Neuronal stem cell (in vitro differentiated cells): ENCODE measurements at regions not wholly inside any gene's neighbourhood (a gene's known extent, or its start where the extent isn't known, plus 50 kb on each side); places are given as distances from the start of the nearest gene placed in this dataset.

Experiments used
- DNase-seq: peaks from one replicate; pipeline ENCODE4 v3.0.0-alpha.2; 2013; ENCODE audit warnings: low spot score
- H2AFZ ChIP-seq: one replicate; pipeline ENCODE4 v1.6.1; 2013; ENCODE audit warnings: mild to moderate bottlenecking, low read length, inconsistent platforms
- H2AK5ac ChIP-seq: 2 replicates; pipeline ENCODE4 v1.6.1; 2013; ENCODE audit warnings: low read depth, mild to moderate bottlenecking, inconsistent platforms, low read length, moderate library complexity, mixed read lengths
- H2BK120ac ChIP-seq: 2 replicates; pipeline ENCODE4 v1.6.1; 2013; ENCODE audit warnings: low read depth, mild to moderate bottlenecking, inconsistent platforms, low read length, moderate library complexity, mixed read lengths
- H2BK12ac ChIP-seq: one replicate; pipeline ENCODE4 v1.6.1; 2013; ENCODE audit warnings: low read length, inconsistent platforms
- H2BK15ac ChIP-seq: 2 replicates; pipeline ENCODE4 v1.6.1; 2013; ENCODE audit warnings: mild to moderate bottlenecking, low read length, inconsistent platforms, mixed read lengths
- H2BK5ac ChIP-seq: one replicate; pipeline ENCODE4 v1.6.1; 2013; ENCODE audit warnings: inconsistent platforms, mild to moderate bottlenecking, low read length, moderate library complexity
- H3K14ac ChIP-seq: one replicate; pipeline ENCODE4 v1.6.1; 2013; ENCODE audit warnings: low read length, inconsistent platforms
- H3K18ac ChIP-seq: 2 replicates; pipeline ENCODE4 v1.6.1; 2013; ENCODE audit warnings: low read length, inconsistent platforms
- H3K23ac ChIP-seq: 2 replicates; pipeline ENCODE4 v1.6.1; 2013; ENCODE audit warnings: low read depth, mild to moderate bottlenecking, mixed read lengths, low read length, inconsistent platforms; ENCODE audit not compliant: poor library complexity
- H3K27ac ChIP-seq: replicated peaks from 3 replicates; pipeline ENCODE4 v1.5.1; 2013; ENCODE audit warnings: low read length, inconsistent platforms
- H3K27me3 ChIP-seq, 3 experiments: 2 replicates each; pipeline ENCODE4 v1.6.1; 2013; ENCODE audit warnings: low read length in 3 of 3, mild to moderate bottlenecking in 2 of 3, inconsistent platforms in 1 of 3, low read depth in 1 of 3, mixed read lengths in 1 of 3, moderate library complexity in 1 of 3; ENCODE audit not compliant: control insufficient read depth in 3 of 3, insufficient read depth in 3 of 3
- H3K36me3 ChIP-seq, 2 donors: replicated peaks in 1 of 2; 2 replicates each; pipeline ENCODE4 v1.6.1; 2013; ENCODE audit warnings: low read length in 2 of 2; ENCODE audit not compliant: control insufficient read depth in 2 of 2, insufficient read depth in 2 of 2
- H3K4ac ChIP-seq: 2 replicates; pipeline ENCODE4 v1.6.1; 2013; ENCODE audit warnings: inconsistent platforms, mild to moderate bottlenecking, low read length, moderate library complexity
- H3K4me1 ChIP-seq, 2 donors: 1 replicate in 1 of 2; 2 replicates in 1 of 2; pipeline ENCODE4 v1.6.1; 2013; ENCODE audit warnings: low read length in 2 of 2, low read depth in 1 of 2; ENCODE audit not compliant: control insufficient read depth in 2 of 2, insufficient read depth in 1 of 2
- H3K4me2 ChIP-seq: one replicate; pipeline ENCODE4 v1.6.1; 2013; ENCODE audit warnings: mild to moderate bottlenecking, low read length, inconsistent platforms; ENCODE audit not compliant: insufficient read depth, poor library complexity, severe bottlenecking
- H3K4me3 ChIP-seq, 2 donors: 2 replicates each; pipeline ENCODE4 v1.5.1; 2013; ENCODE audit warnings: low read length in 2 of 2, mild to moderate bottlenecking in 2 of 2, inconsistent platforms in 1 of 2, moderate library complexity in 1 of 2
- H3K79me1 ChIP-seq: one replicate; pipeline ENCODE4 v1.6.1; 2013; ENCODE audit warnings: low read depth, mild to moderate bottlenecking, inconsistent platforms, low read length, moderate library complexity
- H3K9ac ChIP-seq: one replicate; pipeline ENCODE4 v1.6.1; 2013; ENCODE audit warnings: mild to moderate bottlenecking, low read depth, low read length, inconsistent platforms; ENCODE audit not compliant: poor library complexity
- H3K9me3 ChIP-seq, 2 donors: replicated peaks in 1 of 2; 2 replicates each; pipeline versions ENCODE3 to v1.6.1; 2013; ENCODE audit warnings: low read length in 2 of 2, mild to moderate bottlenecking in 2 of 2, inconsistent platforms in 1 of 2, low read depth in 1 of 2, mixed read lengths in 1 of 2, moderate library complexity in 1 of 2; ENCODE audit not compliant: control insufficient read depth in 2 of 2, insufficient read depth in 1 of 2
- H4K8ac ChIP-seq: one replicate; pipeline ENCODE4 v1.6.1; 2013; ENCODE audit warnings: low read depth, mild to moderate bottlenecking, inconsistent platforms, low read length, moderate library complexity
- H4K91ac ChIP-seq: one replicate; pipeline ENCODE4 v1.6.1; 2013; ENCODE audit warnings: low read length, low read depth, mild to moderate bottlenecking, inconsistent platforms; ENCODE audit not compliant: poor library complexity
- WGBS, 2 donors: extraction: QIAGEN DNeasy Blood & Tissue Kit; methylation state at CpG; one replicate each; pipeline ENCODE4 v1.1.7; 2013; ENCODE audit warnings: missing lambda C conversion rate in 2 of 2, mixed read lengths in 1 of 2; ENCODE audit not compliant: insufficient read length in 2 of 2, insufficient replicate concordance in 1 of 2; ENCODE audit errors: extremely low coverage in 2 of 2; 5-methylcytosine and 5-hydroxymethylcytosine counted together

- no peak overlapping the region for H2AFZ ChIP-seq
- no peaks in the 10 kb centered on the region for H3K79me1 ChIP-seq
- no CpG with 5 or more reads among the region's 7 CpGs for WGBS, 2 donors
- no peaks in the 10 kb centered on the region for H3K27me3 ChIP-seq
- H3K4me2 ChIP-seq, result no peak overlapping the region
- no peak overlapping the region for H3K4ac ChIP-seq
- H3K9me3 ChIP-seq, result no peaks in the 10 kb centered on the region
- no peak overlapping the region for H2BK120ac ChIP-seq
- DNase-seq, result no peak
- H3K36me3 ChIP-seq, result no peaks in the 10 kb centered on the region
- no peak overlapping the region for H3K4me3 ChIP-seq
- no peaks in the 10 kb centered on the region for H3K4me1 ChIP-seq
- H4K8ac ChIP-seq, result no peak overlapping the region
- no peak overlapping the region for H2BK12ac ChIP-seq
- no peak overlapping the region for H2BK5ac ChIP-seq
- no peak overlapping the region for H3K23ac ChIP-seq
- no peak overlapping the region for H3K9ac ChIP-seq
- no peak overlapping the region for H2BK15ac ChIP-seq
- no peak overlapping the region for H3K18ac ChIP-seq
- H3K14ac ChIP-seq, result no peak overlapping the region
- H2AK5ac ChIP-seq, result no peak overlapping the region
- no peak overlapping the region for H4K91ac ChIP-seq
- H3K27ac ChIP-seq, result no peak overlapping the region
These were observed 601.9 kb downstream of the MRPL39 start for GRCh38 chr21:25005388-25005787.

GRCh38 chr21:25002676-25003075, 604.6 kb downstream of the MRPL39 start:
- H3K4me3 ChIP-seq, result no peak overlapping the region
- no peaks in the 10 kb centered on the region for H3K79me1 ChIP-seq
- H4K8ac ChIP-seq, result no peak overlapping the region
- no CpG with 5 or more reads among the region's 2 CpGs for WGBS, 2 donors
- H3K4me1 ChIP-seq, result no peaks in the 10 kb centered on the region
- H3K23ac ChIP-seq, result no peak overlapping the region
- H3K14ac ChIP-seq, result no peak overlapping the region
- no peak overlapping the region for H4K91ac ChIP-seq
- H3K4ac ChIP-seq, result no peak overlapping the region
- DNase-seq, result no peak
- H2AFZ ChIP-seq, result no peak overlapping the region
- no peak overlapping the region for H2BK15ac ChIP-seq
- no peaks in the 10 kb centered on the region for H3K27me3 ChIP-seq
- no peak overlapping the region for H2BK5ac ChIP-seq
- H3K4me2 ChIP-seq, result no peak overlapping the region
- H3K27ac ChIP-seq, result no peak overlapping the region
- H2AK5ac ChIP-seq, result no peak overlapping the region
- H3K9ac ChIP-seq, result no peak overlapping the region
- H3K9me3 ChIP-seq, result no peaks in the 10 kb centered on the region
- H3K36me3 ChIP-seq, result no peaks in the 10 kb centered on the region
- no peak overlapping the region for H3K18ac ChIP-seq
- H2BK12ac ChIP-seq, result no peak overlapping the region
- no peak overlapping the region for H2BK120ac ChIP-seq

DNA sequence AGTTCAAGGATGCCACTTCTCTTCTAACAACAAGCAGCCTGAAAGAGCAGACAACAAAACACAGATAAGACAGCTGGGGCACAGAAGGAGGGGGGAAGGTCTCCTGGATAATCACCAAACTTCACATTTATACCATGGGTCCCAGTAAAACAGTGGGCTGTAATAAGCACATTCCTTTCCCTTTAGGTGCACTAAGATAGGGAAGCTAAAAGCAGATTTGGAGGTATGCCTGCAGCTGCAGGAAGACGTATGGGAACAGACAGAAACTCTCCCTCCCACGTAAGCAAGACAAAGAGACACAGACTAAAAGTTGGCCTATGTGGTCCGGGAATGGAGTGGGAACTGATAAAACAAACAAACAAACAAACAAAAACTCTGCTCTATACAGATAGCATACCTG, 612.1 kb downstream of the MRPL39 start:
- H2AFZ ChIP-seq, result no peak overlapping the region

DNA sequence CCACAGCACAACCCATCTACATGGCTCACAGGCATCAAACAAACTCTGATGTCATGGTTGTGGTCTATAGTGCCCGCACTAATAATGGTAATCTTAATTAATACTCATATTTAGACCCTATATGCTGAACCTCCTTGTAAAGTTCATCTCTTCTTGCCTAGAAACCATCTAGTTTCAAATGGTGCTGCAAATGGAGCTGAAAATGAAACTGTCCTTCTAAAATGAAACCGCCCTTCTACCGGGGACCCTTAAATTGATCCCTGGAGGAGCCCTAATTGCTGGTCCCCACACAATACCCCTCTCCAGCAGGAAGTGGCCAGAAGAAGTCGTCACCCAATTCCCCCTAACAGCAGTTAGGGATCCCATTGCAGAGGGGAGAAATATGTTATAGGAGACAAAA, 612.6 kb downstream of the MRPL39 start:
- Histone ChIP-seq H3K27me3 (no peaks in the 10 kb centered on the region), H2BK120ac (no peak overlapping the region), H3K27ac (no peak overlapping the region), H3K14ac (no peak overlapping the region), H3K4me2 (no peak overlapping the region), H2BK5ac (no peak overlapping the region), H4K8ac (no peak overlapping the region), H3K23ac (no peak overlapping the region), H3K79me1 (no peaks in the 10 kb centered on the region), H3K36me3 (no peaks in the 10 kb centered on the region), H3K18ac (no peak overlapping the region), H3K9ac (no peak overlapping the region), H2AFZ (no peak overlapping the region), H3K9me3 (no peaks in the 10 kb centered on the region), H2BK12ac (no peak overlapping the region), H4K91ac (no peak overlapping the region), H3K4me1 (peaks cover 0 to 3% of the 10 kb centered on the region in 2 donors), H2BK15ac (no peak overlapping the region), H3K4ac (no peak overlapping the region), H2AK5ac (no peak overlapping the region), H3K4me3 (no peak overlapping the region)
- WGBS, 2 donors, result no CpG with 5 or more reads among the region's 4 CpGs
- DNase-seq, result no peak

More for the DNA sequence above, 612.1 kb downstream of the MRPL39 start:
- Histone ChIP-seq H3K14ac (no peak overlapping the region), H2BK5ac (no peak overlapping the region), H3K4me1 (peaks cover 0 to 3% of the 10 kb centered on the region in 2 donors), H3K9me3 (no peaks in the 10 kb centered on the region), H3K9ac (no peak overlapping the region), H2BK15ac (no peak overlapping the region), H3K27me3 (no peaks in the 10 kb centered on the region), H4K8ac (no peak overlapping the region), H3K4me2 (no peak overlapping the region), H2AK5ac (no peak overlapping the region), H3K79me1 (no peaks in the 10 kb centered on the region), H3K36me3 (no peaks in the 10 kb centered on the region), H3K23ac (no peak overlapping the region), H2BK120ac (no peak overlapping the region), H3K4ac (no peak overlapping the region), H3K27ac (peak overlapping the region; percentile 5), H3K4me3 (no peak overlapping the region), H3K18ac (no peak overlapping the region), H2BK12ac (no peak overlapping the region), H4K91ac (no peak overlapping the region)
- WGBS, 2 donors, result no CpG with 5 or more reads among the region's 3 CpGs
- no peak for DNase-seq
